Astrocyte (in vitro differentiated cells and primary cell): ENCODE measurements at regions not wholly inside any gene's neighbourhood (a gene's known extent, or its start where the extent isn't known, plus 50 kb on each side); places are given as distances from the start of the nearest gene placed in this dataset.

Source experiments
- CTCF ChIP-seq: IDR thresholded peaks from 2 replicates; pipeline ENCODE4 v1.5.1; 2011; ENCODE audit warnings: low read depth, mild to moderate bottlenecking, inconsistent platforms, low read length, moderate library complexity; ENCODE audit not compliant: insufficient read depth
- EZH2 ChIP-seq: IDR thresholded peaks from 2 replicates; pipeline ENCODE4 v1.6.1; 2012; ENCODE audit warnings: mild to moderate bottlenecking, low read length, inconsistent platforms; ENCODE audit not compliant: insufficient read depth

DNA sequence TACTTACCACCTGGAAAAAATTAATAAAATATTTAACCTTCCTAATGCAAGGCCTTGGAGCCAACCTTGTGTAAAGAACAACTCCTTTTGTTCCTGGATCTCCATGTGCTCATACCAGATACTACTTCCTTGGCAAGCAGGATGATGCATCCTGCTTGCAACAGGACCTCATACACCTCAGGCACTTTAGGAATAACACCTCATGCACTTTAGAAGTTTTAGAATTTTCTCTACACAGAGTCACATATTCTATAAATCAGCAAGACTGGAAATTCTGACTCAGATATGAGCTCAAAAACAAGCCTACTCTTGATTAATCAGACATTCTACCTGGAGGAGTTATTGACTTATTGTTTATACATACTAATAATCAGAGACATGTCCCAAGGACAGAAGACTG lies 209.6 kb upstream of the CDH10 start:
- TF ChIP-seq CTCF (no peak), EZH2 (no peak)
